ENCODE measurements at regions not wholly inside any gene's neighbourhood (a gene's known extent, or its start where the extent isn't known, plus 50 kb on each side); places are given as distances from the start of the nearest gene placed in this dataset.

- no peak for DNase-seq (ENCODE audit: low spot score)
These were observed 270.8 kb downstream of the PTTG2 start for GRCh38 chr4:38230821-38231563.

DNA sequence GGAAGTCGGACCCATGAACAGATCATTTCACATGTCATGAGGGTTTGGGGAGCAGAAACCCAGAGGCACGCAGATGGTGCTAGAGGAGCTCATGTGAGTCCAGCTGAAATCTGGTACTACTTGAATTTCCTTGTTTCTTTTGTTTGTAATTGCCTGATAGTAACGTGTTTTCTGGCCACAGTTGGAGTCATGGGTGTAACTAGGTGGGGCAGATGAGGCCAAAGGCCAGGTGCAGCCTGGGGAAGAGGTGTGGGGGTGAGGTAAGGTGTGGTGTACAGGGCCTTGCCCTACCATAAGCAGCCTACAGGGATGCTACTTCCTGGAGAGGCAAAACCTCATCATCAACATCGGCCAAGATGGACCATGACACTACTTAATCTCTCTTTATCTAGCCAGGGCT is 271.4 kb downstream of the PTTG2 start:
- DNase-seq (ENCODE audit: low spot score): no peak

- DNase-seq (ENCODE audit: low spot score): no peak
These were observed 272.5 kb downstream of the PTTG2 start for GRCh38 chr4:38232741-38233140.

DNA sequence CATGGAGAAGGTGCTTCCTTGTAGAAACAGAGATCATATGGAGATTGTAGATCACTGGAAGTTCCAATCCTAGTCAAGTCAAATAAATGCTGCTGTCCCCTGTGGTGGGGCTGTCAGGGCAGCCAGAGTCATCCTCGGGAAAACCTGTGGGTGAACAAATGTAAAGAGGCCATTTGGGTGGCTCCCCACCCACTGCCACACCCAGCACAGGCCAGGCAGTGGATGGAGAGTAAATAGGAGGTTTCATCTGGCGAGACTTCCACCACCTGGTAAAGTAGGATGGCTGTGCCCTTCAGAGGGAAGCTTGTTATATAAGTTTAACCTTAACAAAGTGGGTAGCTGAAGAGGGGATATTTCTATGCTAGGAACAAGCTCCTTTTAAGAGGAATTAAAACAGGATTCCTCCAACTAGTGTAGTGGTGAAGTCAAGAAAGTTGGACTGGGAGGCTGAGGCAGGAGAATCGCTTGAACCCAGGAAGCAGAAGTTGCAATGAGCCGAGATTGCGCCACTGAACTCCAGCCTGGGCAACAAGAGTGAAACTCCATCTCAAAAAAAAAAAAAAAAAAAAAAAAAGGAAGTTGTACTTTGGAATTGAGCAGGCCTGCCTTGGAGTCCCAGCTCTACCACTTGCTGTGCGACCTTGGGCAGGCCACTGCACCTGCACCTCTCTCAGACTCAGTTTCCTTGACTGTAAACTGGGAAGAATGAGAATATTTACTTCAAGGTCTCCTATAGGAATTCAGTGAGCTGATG is 273.7 kb downstream of the PTTG2 start:
- no peak for DNase-seq (ENCODE audit: low spot score)

DNA sequence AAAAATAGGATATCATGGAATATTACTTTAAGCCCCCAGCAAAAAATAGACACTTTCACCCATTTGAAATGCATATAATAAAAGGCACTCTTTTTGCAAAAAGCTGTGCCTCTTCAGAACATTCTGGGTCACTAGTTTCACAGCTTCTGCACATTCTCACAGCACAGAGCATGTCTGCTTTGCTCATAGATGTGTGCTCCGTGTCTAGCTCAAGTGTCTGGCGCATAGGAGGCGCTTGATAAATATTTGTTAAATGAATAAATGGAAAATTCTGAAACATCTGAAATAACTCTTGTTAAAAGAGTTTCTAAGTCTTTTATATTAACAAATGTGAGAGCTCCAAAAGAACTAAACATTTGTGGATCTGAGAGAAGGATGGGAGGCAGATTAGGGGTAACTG is 275.2 kb downstream of the PTTG2 start:
- DNase-seq (ENCODE audit: low spot score): no peak

DNA sequence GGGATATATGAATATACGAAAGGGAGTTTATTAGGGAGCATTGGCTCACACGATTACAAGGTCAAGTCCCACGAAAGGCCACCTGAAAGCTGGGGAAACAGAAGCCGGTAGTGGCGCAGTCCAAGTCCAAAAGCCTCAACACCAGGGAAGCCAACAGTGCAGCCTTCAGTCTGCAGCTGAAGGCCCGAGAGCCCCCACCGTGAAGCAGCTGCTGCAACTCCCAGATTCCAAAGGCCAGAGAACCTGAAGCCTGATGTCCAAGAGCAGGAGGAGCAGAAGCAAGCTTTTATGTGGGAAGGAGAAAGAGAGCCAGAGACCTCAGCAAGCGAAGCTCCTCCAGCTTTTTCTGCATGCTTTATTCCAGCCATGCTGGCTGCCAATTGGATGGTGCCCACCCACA is 275.8 kb downstream of the PTTG2 start:
- no peak for DNase-seq (ENCODE audit: low spot score)

GRCh38 chr4:38236503-38236902 is 276.3 kb downstream of the PTTG2 start:
- DNase-seq (ENCODE audit: low spot score): no peak

GRCh38 chr4:38237139-38237538 is 276.9 kb downstream of the PTTG2 start:
- no peak for DNase-seq (ENCODE audit: low spot score)

DNA sequence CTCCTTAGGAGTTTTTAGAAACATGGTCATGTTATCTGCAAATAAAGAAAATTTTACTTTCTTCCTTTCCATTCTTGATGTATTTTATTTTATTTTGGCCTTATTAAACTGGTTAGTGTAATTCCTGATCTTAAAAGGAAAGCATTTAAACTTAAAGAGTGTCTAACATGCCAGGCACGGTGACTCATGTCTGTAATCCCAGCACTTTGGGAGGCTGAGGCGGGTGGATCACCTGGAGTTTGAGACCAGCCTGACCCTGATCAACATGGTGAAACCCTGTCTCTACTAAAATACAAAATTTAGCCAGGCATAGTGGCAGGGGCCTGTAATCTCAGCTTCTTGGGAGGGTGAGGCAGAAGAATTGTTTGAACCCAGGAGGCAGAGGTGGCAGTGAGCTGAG is 281.3 kb downstream of the PTTG2 start:
- no peak for DNase-seq (ENCODE audit: low spot score)

GRCh38 chr4:38242101-38242500 is 281.9 kb downstream of the PTTG2 start:
- DNase-seq (ENCODE audit: low spot score): no peak

DNA sequence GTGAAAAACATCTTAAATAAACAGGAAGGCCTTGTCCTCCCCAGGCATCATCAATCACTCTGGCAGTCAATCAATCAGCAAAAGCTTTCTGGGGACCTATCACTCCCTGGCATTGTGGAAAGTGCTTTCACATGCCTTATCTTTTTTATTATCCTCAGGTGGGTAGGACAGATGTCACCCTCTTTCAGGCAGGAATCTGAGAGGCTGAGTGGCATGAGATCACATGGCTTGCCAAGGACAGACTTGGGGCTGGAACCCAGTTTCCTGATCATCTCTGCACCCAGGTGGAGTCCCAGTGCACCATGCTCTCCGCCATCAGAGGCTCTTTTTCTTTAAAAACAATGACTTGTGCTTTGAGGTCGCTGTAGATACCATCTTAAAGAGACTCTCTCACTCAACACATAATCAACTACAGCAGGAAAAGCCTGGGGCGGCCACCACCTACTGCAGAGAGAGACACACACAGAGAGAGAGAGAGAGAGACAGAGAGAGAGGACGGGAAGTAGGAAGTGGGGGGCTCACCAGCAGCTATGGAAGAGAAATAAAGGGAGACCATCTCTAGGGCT is 282.7 kb downstream of the PTTG2 start:
- no peak for DNase-seq (ENCODE audit: low spot score)

DNA sequence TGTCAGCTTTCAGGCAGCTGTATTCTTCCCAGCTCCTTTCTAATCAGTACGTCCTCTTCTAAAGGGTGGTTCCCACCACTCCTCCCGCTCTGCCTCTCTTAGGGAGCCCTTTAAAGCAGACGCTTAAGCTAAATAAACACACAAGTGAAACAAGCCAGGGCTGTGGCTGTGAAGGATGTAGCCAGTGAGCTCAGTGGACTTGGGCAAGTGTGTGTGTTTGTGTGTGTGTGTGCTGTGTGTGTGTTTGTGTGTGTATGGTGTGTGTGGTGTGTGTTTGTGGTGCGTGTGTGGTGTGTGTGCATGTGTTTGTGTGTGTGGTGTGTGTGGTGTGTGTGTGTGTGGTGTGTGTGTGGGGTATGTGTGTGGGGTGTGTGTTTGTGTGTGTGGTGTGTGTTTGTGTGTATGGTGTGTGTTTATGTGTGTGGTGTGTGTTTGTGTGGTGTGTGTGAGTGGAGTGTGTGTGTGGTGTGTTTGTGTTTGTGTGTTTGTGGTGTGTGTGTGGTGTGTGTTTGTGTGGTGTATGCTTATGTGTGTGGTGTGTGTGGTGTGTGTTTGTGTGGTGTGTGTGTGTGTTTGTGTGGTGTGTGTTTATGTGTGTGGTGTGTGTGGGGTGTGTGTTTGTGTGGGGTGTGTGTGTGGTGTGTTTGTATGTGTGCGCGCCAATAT is 283.3 kb downstream of the PTTG2 start:
- DNase-seq (ENCODE audit: low spot score): no peak

- DNase-seq (ENCODE audit: low spot score): no peak
These were observed 294.6 kb downstream of the PTTG2 start for GRCh38 chr4:38254825-38255224.

DNA sequence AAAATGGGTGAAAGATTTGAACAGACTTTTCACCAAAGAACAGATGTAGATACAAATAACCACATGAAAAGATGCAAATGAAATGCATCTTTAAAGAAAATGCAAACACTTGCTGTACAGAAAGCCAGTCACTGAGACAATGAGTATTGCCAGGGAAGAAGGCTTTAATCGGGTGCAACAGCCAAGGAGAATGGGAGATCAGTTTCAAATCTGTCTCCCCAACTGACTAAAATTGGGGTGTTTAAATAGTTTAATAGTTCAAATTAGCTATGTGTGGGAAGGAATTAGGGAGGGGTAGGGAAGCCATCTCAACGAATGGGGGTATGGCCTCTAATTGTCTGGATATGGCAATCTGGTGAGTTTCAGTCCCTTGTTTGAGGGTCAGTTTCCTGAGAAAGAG is 295.4 kb downstream of the PTTG2 start:
- DNase-seq (ENCODE audit: low spot score): no peak

DNA sequence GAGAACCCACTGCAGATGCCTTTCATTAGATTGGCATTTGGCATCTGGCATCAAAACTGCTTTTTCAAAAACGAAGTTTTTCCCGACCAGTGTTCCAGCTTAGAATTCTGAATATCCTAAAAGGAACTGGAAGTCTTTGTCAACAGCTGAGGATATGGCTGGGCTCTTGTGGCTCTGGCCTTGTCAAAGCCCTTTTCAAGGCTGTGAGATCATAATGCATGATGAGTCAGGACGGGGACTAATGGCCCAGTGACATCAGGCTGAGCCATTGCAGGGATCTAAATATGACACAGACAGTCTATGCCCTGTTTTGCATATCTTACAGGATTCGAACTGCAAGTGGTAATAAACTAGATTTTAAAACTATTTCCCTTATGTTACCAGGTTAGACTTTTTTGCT is 306.4 kb downstream of the PTTG2 start:
- DNase-seq (ENCODE audit: low spot score): no peak

DNA sequence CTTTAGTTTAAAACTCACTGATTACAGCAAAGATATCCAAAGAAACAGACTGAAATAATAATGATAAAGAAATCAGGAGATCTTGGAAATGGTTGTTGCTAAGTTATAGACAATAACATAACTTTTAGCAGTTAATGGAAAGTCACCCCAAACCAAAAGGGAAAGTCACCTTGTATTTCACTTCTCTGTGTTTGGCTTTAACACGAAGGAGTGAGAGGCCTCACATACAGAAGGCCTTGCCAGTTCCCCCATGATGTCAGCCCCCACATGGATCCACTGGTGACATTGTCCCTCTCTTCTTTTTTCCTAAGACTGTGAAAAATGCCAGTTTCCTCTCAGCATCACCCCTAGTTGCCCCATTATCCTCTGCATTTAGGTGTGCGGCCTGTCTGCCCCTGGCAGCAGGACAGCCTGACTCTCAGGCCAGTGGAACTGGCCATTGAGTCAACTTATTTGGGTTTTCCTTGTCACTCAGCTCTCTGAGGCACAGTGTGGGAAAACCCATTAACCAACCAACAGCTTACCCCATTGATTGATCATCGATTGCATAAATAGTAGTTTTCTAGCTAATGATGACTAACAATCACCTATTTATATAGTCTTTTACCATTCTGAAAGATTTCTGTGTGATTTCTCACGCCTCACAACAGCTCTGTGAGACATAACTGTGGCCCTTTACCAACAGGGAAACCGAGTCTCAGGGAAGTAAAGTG is 308.1 kb downstream of the PTTG2 start:
- no peak for DNase-seq (ENCODE audit: low spot score)

DNA sequence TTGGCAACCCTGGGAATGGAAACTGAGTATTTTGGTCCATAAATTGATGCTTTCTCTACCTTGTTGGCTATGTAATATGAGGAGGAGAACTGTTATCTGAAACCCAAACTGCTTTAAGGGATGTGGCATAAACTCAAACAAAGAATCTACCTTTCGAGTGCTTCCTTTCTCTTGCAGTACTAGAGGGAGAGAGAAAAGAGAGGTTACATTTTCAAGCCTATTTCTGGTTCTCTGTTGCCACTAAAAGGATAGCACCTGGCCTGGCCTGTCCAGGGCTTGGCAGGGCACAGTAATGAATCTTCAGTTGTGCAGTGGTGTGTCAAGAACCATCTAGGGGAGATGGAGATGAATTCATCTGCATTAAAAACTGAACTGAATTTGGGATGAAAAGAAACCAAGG is 308.6 kb downstream of the PTTG2 start:
- DNase-seq (ENCODE audit: low spot score): no peak

DNA sequence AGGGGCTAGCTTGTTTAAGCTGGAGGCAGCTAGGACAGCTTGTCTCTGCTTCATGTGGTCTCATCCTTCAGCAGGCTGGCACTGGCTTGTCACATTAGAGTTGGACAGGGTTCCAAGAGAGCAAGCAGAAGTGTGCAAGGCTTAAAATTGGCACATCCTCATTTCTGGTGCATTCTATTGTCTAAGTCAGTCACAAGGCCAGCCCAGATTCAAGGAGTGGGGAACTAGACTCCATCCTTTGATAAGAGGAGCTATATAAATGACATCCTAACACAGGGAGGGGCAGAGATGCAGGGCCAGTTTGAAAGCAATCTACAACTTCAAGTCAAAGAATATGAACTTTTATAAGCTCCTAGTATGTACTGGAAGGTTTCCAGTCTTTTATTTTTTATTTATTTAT is 313.2 kb downstream of the PTTG2 start:
- no peak for DNase-seq (ENCODE audit: low spot score)

DNA sequence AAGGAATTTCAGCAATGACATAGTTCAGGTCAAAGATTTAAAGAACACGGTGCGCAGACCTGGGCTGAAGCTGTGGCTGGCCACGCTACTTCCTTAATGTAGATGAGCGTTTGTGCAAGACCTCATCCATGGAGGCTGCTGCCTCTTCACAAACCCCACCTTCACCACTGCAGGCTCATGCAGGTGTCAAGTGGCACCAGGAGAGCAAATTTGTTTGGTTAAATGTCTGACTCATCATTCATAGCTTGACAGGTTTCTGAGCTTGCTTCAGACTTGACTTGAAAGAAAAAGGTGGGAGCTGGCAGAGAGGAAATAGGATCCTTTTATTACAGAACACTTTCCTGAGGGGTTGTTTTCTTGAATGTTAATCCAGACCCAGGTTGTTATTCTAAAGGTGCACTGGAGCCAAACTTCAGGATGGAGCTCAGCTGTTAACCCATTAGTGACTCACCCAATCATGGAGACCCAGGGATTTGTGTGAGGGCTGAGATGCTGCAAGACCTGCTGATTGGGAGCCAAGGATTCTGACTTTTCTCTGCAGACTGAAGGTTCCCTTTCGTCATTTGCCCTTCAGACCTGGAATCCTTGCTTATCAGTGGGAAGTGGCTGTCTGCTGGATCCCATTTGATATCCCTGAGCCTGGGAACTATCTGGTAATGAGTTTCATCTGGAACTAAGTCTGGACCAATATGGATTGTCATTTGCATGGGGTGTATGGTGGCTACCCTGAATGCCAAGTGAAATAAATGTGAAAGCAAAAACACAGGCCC is 315.3 kb downstream of the PTTG2 start:
- DNase-seq (ENCODE audit: low spot score): no peak

DNA sequence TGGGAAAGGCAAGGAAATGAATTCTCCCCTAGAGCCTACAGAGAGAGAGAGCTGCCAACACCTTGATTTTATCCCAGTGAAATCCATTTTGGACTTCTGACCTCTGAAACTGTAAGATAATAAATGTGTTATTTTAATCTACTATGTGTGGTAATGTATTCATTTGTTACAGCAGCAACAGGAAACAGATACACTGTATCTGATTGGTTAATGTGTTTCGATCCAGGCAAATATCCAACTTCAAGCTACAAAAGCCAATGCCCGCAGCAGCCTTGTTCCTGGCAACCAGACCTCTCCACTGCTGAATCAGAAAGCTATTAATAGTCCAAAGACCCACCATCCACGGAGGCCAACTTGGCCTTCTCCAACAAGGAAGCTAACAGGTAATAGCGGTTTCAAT is 318.1 kb downstream of the PTTG2 start:
- DNase-seq (ENCODE audit: low spot score): no peak

- no peak for DNase-seq (ENCODE audit: low spot score)
These were observed 318.9 kb downstream of the PTTG2 start for GRCh38 chr4:38279077-38279476.
